H54 (cell line): ENCODE measurements at regions not wholly inside any gene's neighbourhood (a gene's known extent, or its start where the extent isn't known, plus 50 kb on each side); places are given as distances from the start of the nearest gene placed in this dataset.

ENCODE experiments used
- DNase-seq: peaks from one replicate; pipeline ENCODE4 v3.0.0; 2011; ENCODE audit warnings: low spot score, mixed read lengths; ENCODE audit not compliant: insufficient read length
- FAIRE-seq: peaks from 3 replicates; lab custom pipeline; 2011; peaks lifted over from hg19 to GRCh38; lab: Jason Lieb, UNC
- POLR2A ChIP-seq: IDR thresholded peaks from 2 replicates; pipeline ENCODE4 v1.6.1; 2011; ENCODE audit warnings: low read depth, mild to moderate bottlenecking, low read length

GRCh38 chr9:126049088-126049487, 277.5 kb upstream of the MVB12B start:
- no peak for FAIRE-seq
- no peak for TF ChIP-seq POLR2A

GRCh38 chr9:126049896-126050604, 276.6 kb upstream of the MVB12B start:
- FAIRE-seq (no peak), DNase-seq (no peak)
- no peak for TF ChIP-seq POLR2A

More at GRCh38 chr9:126049088-126049487, 277.5 kb upstream of the MVB12B start:
- DNase-seq: no peak

GRCh38 chr9:126050605-126050990, 276.0 kb upstream of the MVB12B start:
- FAIRE-seq: no peak
- no peak for TF ChIP-seq POLR2A
- no peak for DNase-seq

- TF ChIP-seq POLR2A: no peak
- DNase-seq (no peak), FAIRE-seq (no peak)
Observed at GRCh38 chr9:126051446-126052130, 275.0 kb upstream of the MVB12B start.

- FAIRE-seq: no peak
- no peak for TF ChIP-seq POLR2A
- DNase-seq: no peak
Observed at GRCh38 chr9:126052791-126053190, 273.8 kb upstream of the MVB12B start.

- FAIRE-seq (no peak), DNase-seq (no peak)
- TF ChIP-seq POLR2A: no peak
Observed at GRCh38 chr9:126053913-126054312, 272.7 kb upstream of the MVB12B start.

GRCh38 chr9:126055381-126055985, 271.1 kb upstream of the MVB12B start:
- TF ChIP-seq POLR2A: no peak
- DNase-seq: no peak
- FAIRE-seq: no peak

- FAIRE-seq: no peak
- DNase-seq: no peak
- TF ChIP-seq POLR2A: no peak
Observed at GRCh38 chr9:126056312-126057021, 270.2 kb upstream of the MVB12B start.

- no peak for DNase-seq
- FAIRE-seq: no peak
- no peak for TF ChIP-seq POLR2A
Observed at GRCh38 chr9:126057121-126057825, 269.4 kb upstream of the MVB12B start.

GRCh38 chr9:126058011-126058531, 268.6 kb upstream of the MVB12B start:
- DNase-seq: no peak
- TF ChIP-seq POLR2A: no peak

GRCh38 chr9:126058591-126058990, 268.0 kb upstream of the MVB12B start:
- DNase-seq (no peak), FAIRE-seq (no peak)
- TF ChIP-seq POLR2A: no peak

More at GRCh38 chr9:126058011-126058531, 268.6 kb upstream of the MVB12B start:
- FAIRE-seq: no peak

- DNase-seq (no peak), FAIRE-seq (no peak)
- no peak for TF ChIP-seq POLR2A
Observed at GRCh38 chr9:126061575-126061974, 265.1 kb upstream of the MVB12B start.
